IgD-negative memory B cell (primary cell): ENCODE measurements at regions not wholly inside any gene's neighbourhood (a gene's known extent, or its start where the extent isn't known, plus 50 kb on each side); places are given as distances from the start of the nearest gene placed in this dataset.

Experiments
- H3K27ac Mint-ChIP-seq, 3 donors: one replicate each; pipeline ENCODE4 v1.8.0; 2020 to 2022; ENCODE audit warnings: mild to moderate bottlenecking in 3 of 3, mixed read lengths in 3 of 3, moderate library complexity in 1 of 3
- H3K27me3 Mint-ChIP-seq: one replicate; pipeline ENCODE4 v1.8.0; 2021; ENCODE audit warnings: mixed read lengths
- H3K36me3 Mint-ChIP-seq: one replicate; pipeline ENCODE4 v1.8.0; 2020; ENCODE audit warnings: mild to moderate bottlenecking, mixed read lengths
- H3K4me1 Mint-ChIP-seq, 3 donors: one replicate each; pipeline ENCODE4 v1.8.0; 2020 to 2022; ENCODE audit warnings: mixed read lengths in 3 of 3, mild to moderate bottlenecking in 1 of 3
- H3K4me3 Mint-ChIP-seq, 4 donors: one replicate each; pipeline ENCODE4 v1.8.0; 2020 to 2022; ENCODE audit warnings: mild to moderate bottlenecking in 4 of 4, mixed read lengths in 4 of 4, moderate library complexity in 3 of 4
- H3K9me3 Mint-ChIP-seq, 3 donors: one replicate each; pipeline ENCODE4 v1.8.0; 2020 to 2021; ENCODE audit warnings: mixed read lengths in 3 of 3, mild to moderate bottlenecking in 1 of 3

DNA sequence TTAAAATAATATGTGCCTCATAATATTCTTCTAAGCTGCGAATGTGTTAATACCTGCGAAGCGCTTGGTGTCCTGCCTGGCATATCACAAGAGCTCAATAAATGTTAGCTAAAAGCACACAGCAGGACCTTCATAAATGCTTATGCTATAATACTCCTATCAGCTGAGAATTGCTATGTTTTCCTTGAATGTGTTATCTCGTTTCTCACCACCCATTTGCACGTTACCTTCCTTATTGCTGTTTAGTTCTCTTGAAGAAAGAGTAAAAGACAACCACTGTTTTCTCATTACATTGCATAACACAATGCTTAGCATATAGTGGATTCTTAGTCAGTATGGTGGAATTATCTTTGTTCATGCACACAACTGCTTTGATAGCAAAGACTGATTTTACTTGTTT lies 76.6 kb downstream of the EDN1 start:
- no peak overlapping the region for H3K27ac Mint-ChIP-seq
- peaks cover 8 to 26% (median 15%) of the 10 kb centered on the region in 3 donors for H3K4me1 Mint-ChIP-seq
- no peaks in the 10 kb centered on the region for H3K36me3 Mint-ChIP-seq
- peaks cover 1% of the 10 kb centered on the region for H3K27me3 Mint-ChIP-seq
- peaks cover 0 to 5% (median 2%) of the 10 kb centered on the region in 3 donors for H3K9me3 Mint-ChIP-seq
- no peak overlapping the region for H3K4me3 Mint-ChIP-seq

DNA sequence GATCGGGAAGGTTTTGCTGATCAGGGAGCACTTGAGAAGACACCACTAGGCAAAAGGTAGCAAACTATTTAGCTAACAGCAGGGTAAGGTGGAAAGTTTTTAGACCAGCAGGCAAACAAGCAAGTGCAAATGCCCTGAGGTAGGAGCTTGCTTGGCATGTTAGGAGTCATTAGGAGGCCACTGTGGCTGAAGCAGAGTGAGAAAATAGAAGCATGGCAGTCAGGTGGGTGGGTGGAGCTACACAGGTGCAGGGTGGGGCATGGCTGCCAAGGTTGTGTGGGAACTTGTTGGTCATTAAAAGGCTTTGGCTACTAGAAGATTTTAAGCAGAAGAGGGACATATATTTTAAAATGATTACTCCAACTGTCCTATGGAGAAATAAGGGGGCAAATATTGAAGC lies 77.3 kb downstream of the EDN1 start:
- Mint-ChIP-seq H3K9me3 (peaks cover 0 to 5% (median 2%) of the 10 kb centered on the region in 3 donors), H3K4me1 (peaks cover 8 to 26% (median 15%) of the 10 kb centered on the region in 3 donors), H3K36me3 (no peaks in the 10 kb centered on the region), H3K4me3 (no peak overlapping the region), H3K27ac (peak overlapping the region in 2 of 3 donors; percentile 26 to 77), H3K27me3 (peaks cover 1% of the 10 kb centered on the region)

DNA sequence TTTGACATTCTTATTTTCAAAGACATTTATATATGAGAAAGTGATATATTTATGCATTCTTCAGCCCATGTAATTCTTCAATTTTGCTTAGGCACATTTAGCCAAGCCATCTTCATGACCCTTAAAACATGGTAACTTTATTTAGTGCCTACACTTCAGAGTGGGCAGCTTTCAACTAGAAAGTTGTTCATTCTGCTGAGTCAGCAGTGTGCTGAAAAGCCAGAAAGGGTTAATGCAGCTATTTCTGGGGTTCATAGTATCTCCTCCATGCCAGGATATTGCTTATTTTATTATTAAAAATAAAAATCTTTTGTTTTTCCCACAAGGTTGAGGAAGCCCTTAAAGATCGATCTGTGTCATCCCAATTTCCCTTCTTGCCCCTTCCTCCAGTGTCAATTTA lies 79.2 kb downstream of the EDN1 start:
- Mint-ChIP-seq H3K4me1 (peaks cover 4 to 19% (median 9%) of the 10 kb centered on the region in 3 donors), H3K9me3 (peaks cover 0 to 5% (median 2%) of the 10 kb centered on the region in 3 donors), H3K36me3 (no peaks in the 10 kb centered on the region), H3K27me3 (peaks cover 4% of the 10 kb centered on the region), H3K4me3 (no peak overlapping the region), H3K27ac (no peak overlapping the region)

DNA sequence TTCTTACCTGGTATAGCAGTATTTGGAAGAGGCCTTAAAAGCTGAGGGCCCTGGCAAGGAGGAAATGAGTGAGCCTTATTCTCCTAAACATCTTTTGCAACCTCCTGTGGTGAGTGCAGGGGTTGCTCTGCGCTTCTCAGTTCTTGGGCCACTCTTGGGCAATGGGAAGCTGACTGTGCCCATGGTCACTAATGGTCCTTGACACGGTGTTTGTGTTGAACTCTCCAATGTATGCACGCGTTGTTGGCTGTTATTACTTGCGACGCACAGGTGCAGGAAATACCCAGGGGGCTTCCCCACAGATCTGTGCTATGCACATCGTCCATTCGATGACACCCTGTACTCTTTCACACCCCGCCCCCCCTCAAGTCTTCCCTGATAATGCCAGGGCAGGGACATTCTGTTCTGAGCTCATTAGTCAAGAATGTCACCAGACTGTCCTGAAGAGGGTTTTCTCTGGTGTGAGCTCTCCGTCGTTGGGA lies 79.7 kb downstream of the EDN1 start:
- no peak overlapping the region for H3K27ac Mint-ChIP-seq
- H3K36me3 Mint-ChIP-seq = no peaks in the 10 kb centered on the region
- peaks cover 0 to 5% (median 2%) of the 10 kb centered on the region in 3 donors for H3K9me3 Mint-ChIP-seq
- H3K4me3 Mint-ChIP-seq = no peak overlapping the region
- H3K27me3 Mint-ChIP-seq = peaks cover 4% of the 10 kb centered on the region
- peaks cover 1 to 19% (median 9%) of the 10 kb centered on the region in 3 donors for H3K4me1 Mint-ChIP-seq

DNA sequence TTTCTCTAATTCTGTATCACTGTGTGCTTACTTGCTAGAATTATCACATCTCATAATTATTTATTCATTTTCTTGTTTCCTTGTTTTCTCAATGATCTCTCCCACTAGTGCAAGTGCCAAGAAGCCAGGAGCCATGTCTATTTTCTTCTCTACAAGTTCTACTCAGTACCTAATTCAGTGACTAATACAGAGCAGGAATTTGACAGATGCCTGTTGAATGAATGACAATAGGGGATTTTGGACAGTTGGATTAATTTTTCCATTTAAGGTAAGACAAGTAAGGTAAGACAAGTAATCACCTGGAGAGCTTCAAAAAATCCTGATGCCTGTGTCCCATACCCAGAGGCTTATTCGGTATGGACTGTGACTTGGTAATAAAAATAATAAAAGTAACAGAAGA lies 81.0 kb downstream of the EDN1 start:
- H3K9me3 Mint-ChIP-seq = peaks cover 0 to 5% (median 2%) of the 10 kb centered on the region in 3 donors
- no peak overlapping the region for H3K4me3 Mint-ChIP-seq
- no peak overlapping the region for H3K27ac Mint-ChIP-seq
- H3K4me1 Mint-ChIP-seq = peaks cover 0 to 19% (median 9%) of the 10 kb centered on the region in 3 donors
- no peaks in the 10 kb centered on the region for H3K36me3 Mint-ChIP-seq
- peaks cover 6% of the 10 kb centered on the region for H3K27me3 Mint-ChIP-seq

DNA sequence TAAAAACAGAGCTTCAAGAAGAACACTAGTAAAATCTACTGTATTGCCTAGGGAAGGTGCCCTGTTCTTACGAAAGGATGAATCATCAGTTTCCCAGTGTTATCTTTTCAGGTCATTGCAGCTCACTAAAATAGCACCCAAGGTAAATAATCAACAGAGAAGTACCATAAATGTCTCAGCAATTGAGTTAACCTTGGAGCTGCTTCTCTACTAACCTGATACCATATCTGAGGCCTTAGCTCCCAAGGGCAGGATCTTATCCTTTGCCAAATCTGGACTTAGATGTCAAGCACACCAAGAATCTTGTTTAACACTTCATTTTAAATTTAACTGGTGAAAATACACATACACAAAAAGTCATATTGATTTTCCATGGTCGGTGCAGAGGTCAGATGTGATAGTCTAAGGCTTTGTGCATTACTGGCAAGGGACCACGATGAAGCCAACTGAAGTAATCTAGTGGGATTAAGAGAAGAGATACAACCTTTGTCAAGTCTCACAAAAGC lies 81.5 kb downstream of the EDN1 start:
- H3K4me1 Mint-ChIP-seq = peaks cover 0 to 19% (median 9%) of the 10 kb centered on the region in 3 donors
- peaks cover 8% of the 10 kb centered on the region for H3K27me3 Mint-ChIP-seq
- H3K36me3 Mint-ChIP-seq = no peaks in the 10 kb centered on the region
- no peak overlapping the region for H3K4me3 Mint-ChIP-seq
- peaks cover 0 to 5% (median 5%) of the 10 kb centered on the region in 3 donors for H3K9me3 Mint-ChIP-seq
- H3K27ac Mint-ChIP-seq = no peak overlapping the region

DNA sequence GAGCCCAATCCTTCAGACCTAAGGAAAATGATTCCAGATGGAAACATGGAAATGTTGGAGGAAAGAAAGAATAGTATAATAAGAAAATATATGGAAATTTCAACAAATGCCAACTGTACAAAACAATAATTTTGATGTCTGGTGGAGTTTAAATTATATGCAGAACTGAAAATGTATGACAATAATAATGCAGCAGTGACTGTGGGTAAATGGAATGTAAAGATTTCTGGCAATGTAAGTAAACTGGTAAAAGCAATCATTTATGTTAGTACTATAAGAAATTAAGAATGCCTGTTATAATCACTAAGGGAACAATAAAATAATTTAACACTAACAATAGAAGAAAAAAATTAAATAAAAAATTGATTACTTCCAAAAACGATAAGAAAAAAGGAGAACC lies 89.0 kb downstream of the EDN1 start:
- Mint-ChIP-seq H3K27me3 (peaks cover 5% of the 10 kb centered on the region), H3K27ac (no peak overlapping the region), H3K4me3 (no peak overlapping the region), H3K9me3 (peaks cover 0 to 5% (median 0%) of the 10 kb centered on the region in 3 donors), H3K4me1 (no peaks in the 10 kb centered on the region), H3K36me3 (peaks cover 1% of the 10 kb centered on the region)

DNA sequence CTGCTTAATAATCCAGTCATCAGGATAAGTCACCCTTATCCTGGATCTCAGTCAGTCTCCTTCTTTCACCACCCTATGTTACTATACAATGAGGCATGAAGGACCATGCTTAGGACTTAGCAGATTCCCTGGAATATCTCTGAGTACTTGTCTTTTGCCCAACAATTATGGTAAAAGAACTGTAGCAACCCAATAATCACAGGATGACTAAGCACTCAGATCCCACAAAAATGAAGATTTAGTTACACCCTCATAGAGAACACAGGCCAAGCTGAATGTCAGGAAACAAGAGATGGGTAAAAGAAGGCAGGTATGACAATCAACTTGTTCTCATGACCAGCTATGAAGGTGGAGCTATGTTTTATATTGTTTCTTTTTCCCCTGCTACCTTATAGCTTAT lies 91.4 kb downstream of the EDN1 start:
- Mint-ChIP-seq H3K4me3 (no peak overlapping the region), H3K4me1 (no peaks in the 10 kb centered on the region), H3K36me3 (peaks cover 1% of the 10 kb centered on the region), H3K27me3 (peaks cover under 1% of the 10 kb centered on the region), H3K9me3 (peaks cover 0 to 2% (median 0%) of the 10 kb centered on the region in 3 donors), H3K27ac (no peak overlapping the region)

DNA sequence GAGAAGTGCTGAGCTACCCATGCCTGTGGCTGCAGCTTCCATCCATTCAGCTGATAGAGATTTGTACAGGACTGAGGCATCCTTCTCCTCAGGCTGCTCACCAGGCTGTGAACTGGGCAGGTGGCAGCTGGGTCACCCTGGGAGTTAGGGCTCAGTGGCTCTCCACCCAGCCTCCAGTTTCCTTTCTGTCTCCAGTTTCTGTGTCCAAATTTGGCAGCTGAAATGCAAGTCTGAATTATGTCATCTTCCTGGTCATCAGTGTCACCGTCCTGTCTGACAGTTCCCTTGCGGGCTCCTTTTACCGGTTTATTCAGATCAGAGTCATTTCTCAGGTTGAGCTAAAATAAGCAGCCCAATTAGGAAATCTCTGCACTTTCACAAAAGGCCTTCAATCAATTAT lies 93.3 kb downstream of the EDN1 start:
- peaks cover 8% of the 10 kb centered on the region for H3K27me3 Mint-ChIP-seq
- no peaks in the 10 kb centered on the region for H3K4me1 Mint-ChIP-seq
- no peaks in the 10 kb centered on the region for H3K36me3 Mint-ChIP-seq
- H3K27ac Mint-ChIP-seq = no peak overlapping the region
- H3K4me3 Mint-ChIP-seq = no peak overlapping the region
- H3K9me3 Mint-ChIP-seq = peaks cover 0 to 2% (median 2%) of the 10 kb centered on the region in 3 donors

DNA sequence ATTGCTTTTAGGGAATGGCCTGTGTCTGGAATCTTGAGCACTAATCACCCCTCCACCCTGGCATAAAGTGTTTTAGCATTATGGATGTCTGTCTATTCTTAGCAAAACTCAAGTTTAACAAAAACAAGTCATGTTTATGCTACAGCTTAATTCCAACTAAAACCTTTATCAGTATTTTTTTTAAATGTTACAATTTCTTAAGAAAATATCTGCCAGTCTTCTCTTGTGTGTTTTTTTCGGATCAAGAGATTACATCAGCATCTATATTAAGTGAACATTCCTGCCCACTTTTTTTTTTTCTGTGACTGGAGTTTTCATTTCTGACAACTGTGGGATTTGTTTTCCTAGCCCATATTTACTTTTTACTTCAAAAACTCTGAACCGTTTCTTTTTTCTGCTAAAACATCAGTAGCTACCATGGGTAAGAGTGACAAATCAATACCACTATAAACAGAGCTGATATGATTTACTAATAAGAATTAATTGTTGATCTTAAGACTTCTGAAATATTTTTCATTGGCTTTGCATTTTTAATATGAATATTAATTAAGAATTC lies 94.3 kb downstream of the EDN1 start:
- Mint-ChIP-seq H3K27me3 (peaks cover 9% of the 10 kb centered on the region), H3K4me1 (no peaks in the 10 kb centered on the region), H3K4me3 (no peak overlapping the region), H3K36me3 (no peaks in the 10 kb centered on the region), H3K9me3 (peaks cover 0 to 2% (median 2%) of the 10 kb centered on the region in 3 donors), H3K27ac (no peak overlapping the region)

DNA sequence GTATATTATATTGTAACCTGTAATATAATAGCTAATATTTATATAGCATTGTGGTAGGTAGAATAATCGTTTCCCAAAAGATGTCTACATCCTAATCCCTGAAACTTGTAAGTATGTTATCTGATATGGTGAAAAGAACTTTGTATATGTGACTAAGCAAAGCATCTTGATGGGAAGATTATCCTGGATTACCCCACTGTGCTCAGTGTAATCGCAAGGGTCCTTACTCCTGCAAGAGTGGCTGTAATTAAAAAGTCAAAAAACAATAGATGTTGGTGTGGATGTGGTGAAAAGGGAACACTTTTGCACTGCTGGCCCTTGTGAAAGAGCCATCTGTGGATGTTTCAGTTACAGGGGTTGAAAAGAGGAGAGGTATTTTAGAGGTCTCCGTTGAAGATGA lies 95.2 kb downstream of the EDN1 start:
- H3K4me3 Mint-ChIP-seq = no peak overlapping the region
- H3K36me3 Mint-ChIP-seq = no peaks in the 10 kb centered on the region
- no peaks in the 10 kb centered on the region for H3K4me1 Mint-ChIP-seq
- H3K27ac Mint-ChIP-seq = no peak overlapping the region
- H3K9me3 Mint-ChIP-seq = peaks cover 0 to 2% (median 2%) of the 10 kb centered on the region in 3 donors
- peaks cover 14% of the 10 kb centered on the region for H3K27me3 Mint-ChIP-seq

DNA sequence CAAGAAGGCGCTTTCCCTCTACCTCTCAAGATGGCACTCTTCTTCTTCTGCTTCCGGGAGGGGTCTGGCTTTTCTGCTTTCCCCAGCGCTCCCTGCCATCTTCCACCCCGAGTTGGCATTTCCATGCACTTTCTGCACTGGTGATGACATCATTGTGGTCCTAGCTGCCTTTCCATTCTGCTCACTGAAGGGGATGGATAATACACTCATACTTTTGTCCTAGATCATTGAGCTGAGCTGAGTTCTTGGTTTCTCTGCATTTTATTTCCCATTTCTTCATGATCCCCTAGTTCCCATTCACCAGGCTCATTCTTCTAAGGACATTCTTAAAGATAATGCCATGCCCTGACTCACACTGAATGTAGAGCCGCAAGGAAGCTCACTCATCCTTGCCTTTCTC lies 96.7 kb downstream of the EDN1 start:
- Mint-ChIP-seq H3K27me3 (peaks cover 15% of the 10 kb centered on the region), H3K9me3 (peaks cover 0 to 2% (median 2%) of the 10 kb centered on the region in 3 donors), H3K27ac (no peak overlapping the region)

DNA sequence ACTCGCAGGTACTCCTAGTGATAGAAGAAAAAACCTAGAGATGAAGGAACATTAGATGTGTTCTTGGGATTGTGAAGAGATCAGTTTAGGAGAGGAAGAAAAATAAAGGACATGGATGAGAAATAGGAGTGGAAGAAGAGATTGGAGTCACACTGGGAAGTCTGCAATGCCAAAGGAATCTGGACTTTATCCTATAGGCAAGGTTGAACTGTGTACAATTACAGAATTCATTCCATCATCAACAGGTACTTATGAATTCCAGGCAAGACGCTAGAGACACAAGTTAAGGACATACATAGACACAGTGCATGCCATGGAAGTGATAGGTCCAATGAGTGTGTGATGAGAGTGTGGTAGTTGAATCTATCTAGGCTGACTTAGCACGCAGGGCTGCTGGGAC lies 101.3 kb downstream of the EDN1 start:
- H3K4me3 Mint-ChIP-seq = no peak overlapping the region
- H3K27ac Mint-ChIP-seq = no peak overlapping the region
- peaks cover 0 to 2% (median 2%) of the 10 kb centered on the region in 3 donors for H3K9me3 Mint-ChIP-seq
- peaks cover 19% of the 10 kb centered on the region for H3K27me3 Mint-ChIP-seq
- no peaks in the 10 kb centered on the region for H3K36me3 Mint-ChIP-seq
- H3K4me1 Mint-ChIP-seq = no peaks in the 10 kb centered on the region

More for the DNA sequence above, 96.7 kb downstream of the EDN1 start:
- Mint-ChIP-seq H3K36me3 (no peaks in the 10 kb centered on the region), H3K4me1 (no peaks in the 10 kb centered on the region), H3K4me3 (no peak overlapping the region)

DNA sequence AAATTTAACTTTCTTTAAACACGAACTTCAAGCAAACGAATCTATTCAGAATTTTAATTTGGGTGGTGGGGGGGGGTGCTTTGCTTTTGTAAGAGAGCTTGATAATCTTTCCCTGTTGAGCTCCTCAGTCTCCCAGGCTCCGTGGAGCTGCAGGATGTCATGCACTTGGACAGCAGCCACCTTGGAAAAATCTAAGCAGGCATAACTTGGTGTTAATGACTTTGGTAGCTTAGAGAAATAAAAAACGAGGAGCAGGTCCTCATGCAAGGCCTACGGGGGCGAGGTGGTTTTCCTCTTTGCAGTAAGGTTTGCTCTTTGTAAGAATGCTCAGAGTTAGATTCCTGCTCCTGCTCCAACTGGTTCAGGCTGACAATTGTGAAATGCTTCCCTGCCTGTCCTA lies 102.3 kb downstream of the EDN1 start:
- H3K4me3 Mint-ChIP-seq = no peak overlapping the region
- peaks cover 0 to 2% (median 0%) of the 10 kb centered on the region in 3 donors for H3K9me3 Mint-ChIP-seq
- H3K27me3 Mint-ChIP-seq = peaks cover 14% of the 10 kb centered on the region
- H3K27ac Mint-ChIP-seq = no peak overlapping the region
- no peaks in the 10 kb centered on the region for H3K36me3 Mint-ChIP-seq
- no peaks in the 10 kb centered on the region for H3K4me1 Mint-ChIP-seq

DNA sequence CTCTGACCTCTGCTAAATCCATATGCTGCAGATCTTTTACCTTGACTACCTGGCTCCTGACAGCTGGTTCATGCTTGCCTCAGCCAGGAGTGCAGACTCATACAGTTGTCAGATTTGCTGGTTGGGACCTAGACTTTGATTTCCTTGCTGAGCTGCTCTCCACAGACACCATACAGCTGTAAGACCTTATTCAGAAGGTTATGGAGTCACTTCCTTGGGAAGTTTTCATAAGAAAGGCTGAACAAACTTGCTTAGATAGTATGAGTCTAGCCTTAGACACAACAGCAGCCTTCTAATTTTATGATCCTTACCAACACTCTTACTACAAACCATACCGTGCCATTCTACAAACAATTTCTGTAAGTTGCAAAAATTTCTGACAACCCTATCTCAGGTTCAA lies 102.9 kb downstream of the EDN1 start:
- no peaks in the 10 kb centered on the region for H3K4me1 Mint-ChIP-seq
- H3K36me3 Mint-ChIP-seq = no peaks in the 10 kb centered on the region
- H3K27ac Mint-ChIP-seq = no peak overlapping the region
- no peak overlapping the region for H3K4me3 Mint-ChIP-seq
- H3K27me3 Mint-ChIP-seq = peaks cover 13% of the 10 kb centered on the region
- H3K9me3 Mint-ChIP-seq = peaks cover 0 to 2% (median 0%) of the 10 kb centered on the region in 3 donors

DNA sequence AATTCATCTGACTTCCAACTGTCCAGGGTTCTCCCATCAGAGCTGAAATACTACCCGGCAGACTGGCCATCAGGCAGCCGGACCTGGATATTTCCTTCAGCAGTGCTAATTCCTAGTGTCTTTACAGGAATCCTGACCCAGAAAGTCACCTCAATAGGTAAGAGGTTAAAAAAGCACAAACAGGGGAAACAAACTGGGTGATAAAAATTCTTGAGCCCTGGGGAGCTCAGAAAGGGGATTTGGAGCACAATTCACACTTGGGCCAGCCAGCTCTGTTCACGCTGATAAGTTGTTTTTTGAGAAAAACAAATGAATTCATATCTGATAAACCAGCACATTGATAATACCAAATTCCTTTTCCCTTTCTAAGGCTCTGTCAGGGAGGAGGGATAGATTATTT lies 104.0 kb downstream of the EDN1 start:
- Mint-ChIP-seq H3K36me3 (peaks cover 2% of the 10 kb centered on the region), H3K4me1 (no peaks in the 10 kb centered on the region), H3K4me3 (no peak overlapping the region), H3K9me3 (peaks cover 0 to under 1% (median 0%) of the 10 kb centered on the region in 3 donors), H3K27me3 (peaks cover 13% of the 10 kb centered on the region), H3K27ac (no peak overlapping the region)
